ENCODE measurements at regions not wholly inside any gene's neighbourhood (a gene's known extent, or its start where the extent isn't known, plus 50 kb on each side); places are given as distances from the start of the nearest gene placed in this dataset.

GRCh38 chr6:40039042-40039441, 104.8 kb upstream of the MOCS1 start:
- H3K27ac ChIP-seq = no peak overlapping the region
- TF ChIP-seq ZFX (IDR thresholded peaks at IDR 0.05) (no peak), CTCF (conservative IDR thresholded peaks at IDR 0.05) (no peak)

GRCh38 chr6:40038626-40039025, 104.4 kb upstream of the MOCS1 start:
- TF ChIP-seq CTCF (conservative IDR thresholded peaks at IDR 0.05) (no peak), ZFX (IDR thresholded peaks at IDR 0.05) (no peak)
- no peak overlapping the region for H3K27ac ChIP-seq

- TF ChIP-seq ZFX (IDR thresholded peaks at IDR 0.05) (no peak), CTCF (conservative IDR thresholded peaks at IDR 0.05) (no peak)
- H3K27ac ChIP-seq = no peak overlapping the region
These were observed 103.0 kb upstream of the MOCS1 start for GRCh38 chr6:40037271-40037670.

- H3K27ac ChIP-seq = no peak overlapping the region
- TF ChIP-seq ZFX (IDR thresholded peaks at IDR 0.05) = no peak
- no peak for TF ChIP-seq CTCF (conservative IDR thresholded peaks at IDR 0.05)
These were observed 101.9 kb upstream of the MOCS1 start for GRCh38 chr6:40036186-40036585.

- TF ChIP-seq CTCF (conservative IDR thresholded peaks at IDR 0.05) (peak; percentile 7; the same call in 1 of the 2 replicates), ZFX (IDR thresholded peaks at IDR 0.05) (no peak)
- no peak overlapping the region for H3K27ac ChIP-seq
These were observed 94.2 kb upstream of the MOCS1 start for GRCh38 chr6:40028449-40028848.

GRCh38 chr6:40022867-40023266, 88.6 kb upstream of the MOCS1 start:
- TF ChIP-seq ZFX (IDR thresholded peaks at IDR 0.05) = no peak
- no peak overlapping the region for H3K27ac ChIP-seq

- H3K27ac ChIP-seq = no peak overlapping the region
- TF ChIP-seq ZFX (IDR thresholded peaks at IDR 0.05) = no peak
- no peak for TF ChIP-seq CTCF (conservative IDR thresholded peaks at IDR 0.05)
These were observed 85.9 kb upstream of the MOCS1 start for GRCh38 chr6:40020166-40020565.

GRCh38 chr6:40015530-40015929, 81.3 kb upstream of the MOCS1 start:
- no peak for TF ChIP-seq CTCF (conservative IDR thresholded peaks at IDR 0.05)

More at GRCh38 chr6:40015530-40015929, 81.3 kb upstream of the MOCS1 start:
- H3K27ac ChIP-seq = no peak overlapping the region
